Panc1 (cell line): ENCODE measurements at regions not wholly inside any gene's neighbourhood (a gene's known extent, or its start where the extent isn't known, plus 50 kb on each side); places are given as distances from the start of the nearest gene placed in this dataset.

Experiments used
- ATAC-seq: fragments of 200-7000 bp; cut with Tn5 transposase; 2 replicates; pipeline ENCODE4 v1.9.1; 2020; ENCODE audit warnings: mild to moderate bottlenecking, moderate library complexity
- BruUV-seq: library from RNA; stranded (reverse); fragments of 400-500 nt; replicated peaks from 2 replicates; lab custom pipeline; 2021; lab: Mats Ljungman, UMichigan
- CTCF ChIA-PET: fragments of 300-600 bp; sonication (Branson Sonifier 250); formaldehyde crosslinking; loops from one replicate; lab custom pipeline; 2022; ENCODE audit warnings: antibody characterized with exemption; lab: Charles Lee
- POLR2A ChIA-PET: fragments of 300-600 bp; sonication (Branson Sonifier 250); formaldehyde crosslinking; loops from one replicate; lab custom pipeline; 2022; ENCODE audit warnings: antibody characterized with exemption; lab: Charles Lee
- DNase-seq: peaks from one replicate; pipeline ENCODE4 v3.0.0-alpha.2; 2010; ENCODE audit warnings: low read depth, low spot score
- H3K27ac ChIP-seq: 2 replicates; pipeline ENCODE4 v1.5.1; 2011; ENCODE audit warnings: mild to moderate bottlenecking, low read length, inconsistent platforms
- H3K27me3 ChIP-seq: fragments of 200-500 bp; sonication (Bioruptor generic); 2 replicates; pipeline ENCODE4 v1.6.0; 2014; ENCODE audit warnings: low read length, inconsistent platforms; ENCODE audit not compliant: control insufficient read depth, insufficient read depth
- H3K36me3 ChIP-seq: fragments of 200-500 bp; sonication (Bioruptor generic); 2 replicates; pipeline ENCODE4 v1.5.1; 2014; ENCODE audit warnings: inconsistent platforms, mild to moderate bottlenecking, low read length, moderate library complexity; ENCODE audit not compliant: control insufficient read depth, insufficient read depth
- H3K4me1 ChIP-seq: 2 replicates; pipeline ENCODE4 v1.5.1; 2011; ENCODE audit warnings: inconsistent platforms, mild to moderate bottlenecking, low read length, moderate library complexity; ENCODE audit not compliant: control insufficient read depth, insufficient read depth
- H3K4me3 ChIP-seq, 2 experiments: 2 replicates each; pipeline ENCODE4 v1.5.1; 2011 to 2012; ENCODE audit warnings: low read depth in 2 of 2, low read length in 2 of 2, mild to moderate bottlenecking in 2 of 2, inconsistent platforms in 1 of 2, moderate library complexity in 1 of 2
- H3K9me3 ChIP-seq: fragments of 200-500 bp; sonication (Bioruptor generic); 2 replicates; pipeline ENCODE4 v1.5.1; 2014; ENCODE audit warnings: low read depth, mild to moderate bottlenecking, inconsistent platforms, low read length, moderate library complexity; ENCODE audit not compliant: control insufficient read depth, insufficient read depth
- POLR2AphosphoS5 ChIP-seq: IDR thresholded peaks from 2 replicates; pipeline ENCODE4 v1.6.1; 2012; ENCODE audit warnings: mild to moderate bottlenecking, low read depth, low read length, moderate library complexity
- SIN3A ChIP-seq: IDR thresholded peaks from 2 replicates; pipeline ENCODE4 v1.6.1; 2012; ENCODE audit warnings: low read depth, mild to moderate bottlenecking, low read length, moderate library complexity, borderline replicate concordance; ENCODE audit not compliant: insufficient read depth
- TCF7L2 ChIP-seq: IDR thresholded peaks from 2 replicates; pipeline ENCODE4 v1.6.1; 2011; ENCODE audit warnings: mild to moderate bottlenecking, low read depth, low read length, inconsistent platforms
- in situ Hi-C: cut with HindIII; loops from 2 replicates; pipeline ENCODE4 v1.10.0; 2016; ENCODE audit warnings: low sequenced_read_pairs, low pct_unique_long_range_greater_than_20kb
- intact Hi-C: fragments of 100-400 bp; cut with micrococcal nuclease; formaldehyde crosslinking; loops from one replicate; pipeline ENCODE4 v1.10.0; 2022; ENCODE audit not compliant: unreplicated experiment
- TF ChIP-seq, protein P1 (sequence below), 2 experiments: IDR thresholded peaks; 2 replicates each; pipeline ENCODE4 v1.6.1; 2011 to 2012; ENCODE audit warnings: low read depth in 2 of 2, control low read depth in 1 of 2, low read length in 1 of 2, mild to moderate bottlenecking in 1 of 2, moderate library complexity in 1 of 2; ENCODE audit not compliant: insufficient read depth in 1 of 2
- TF ChIP-seq, protein P2 (sequence below): fragments of 450-650 bp; IDR thresholded peaks from 2 replicates; pipeline ENCODE4 v1.5.1; 2017; ENCODE audit warnings: mild to moderate bottlenecking

DNA sequence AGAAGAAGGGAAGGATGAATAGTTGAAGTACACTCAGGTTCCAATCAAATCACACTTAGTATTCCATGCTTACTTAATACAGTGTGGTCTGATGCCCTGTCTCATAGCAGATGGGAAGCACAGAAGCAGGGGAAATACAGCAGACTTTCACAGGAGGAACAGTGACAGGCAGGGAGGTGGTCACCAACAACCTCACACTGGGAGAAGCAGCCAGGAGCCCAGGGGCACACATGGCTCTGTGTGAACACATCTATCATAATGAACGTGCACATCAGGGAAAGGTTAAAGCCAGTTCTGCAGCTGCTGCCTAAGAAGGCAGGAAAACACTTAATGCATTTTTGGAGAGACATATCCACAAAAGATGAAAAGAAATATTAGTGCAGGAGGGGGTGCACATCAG lies 312.3 kb downstream of the MED10 start:
- CTCF ChIA-PET = no interaction called here
- in situ Hi-C loops = no loop called here
- H3K9me3 ChIP-seq = no peaks in the 10 kb centered on the region

DNA sequence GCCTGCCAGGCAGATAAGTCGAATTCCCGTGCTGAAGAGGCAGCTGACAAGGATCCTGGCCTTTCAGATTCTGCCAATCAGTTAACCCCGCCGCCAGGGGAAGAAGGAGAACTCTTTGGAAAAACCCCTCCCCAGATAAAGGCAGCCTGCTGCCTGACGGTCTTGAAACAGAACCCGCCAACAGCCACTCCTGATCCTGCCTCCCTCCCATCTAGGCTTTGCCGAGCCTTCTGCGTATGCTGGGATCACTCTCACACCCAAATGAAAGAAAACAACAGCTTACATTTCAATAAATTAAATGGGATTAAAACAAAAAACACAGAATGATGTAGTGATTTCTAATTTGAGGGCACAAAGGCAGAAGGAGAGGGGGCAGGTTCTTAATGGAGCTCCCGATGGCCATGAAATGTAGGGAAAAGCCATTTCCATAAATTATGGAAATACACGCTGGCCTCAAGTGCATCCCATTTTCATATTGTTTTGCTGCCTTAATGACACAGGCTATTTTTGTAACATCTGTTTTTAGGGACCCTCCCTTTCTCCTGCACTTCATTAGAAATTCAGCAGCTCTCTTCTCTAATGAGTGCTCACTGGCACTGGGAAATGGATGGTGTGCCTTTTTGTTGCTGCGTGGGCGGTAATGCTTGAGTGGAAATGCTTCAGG lies 319.1 kb downstream of the MED10 start:
- in situ Hi-C loops = no loop called here
- CTCF ChIA-PET = no interaction called here
- BruUV-seq = no TSS peak

More for the DNA sequence above, 312.3 kb downstream of the MED10 start:
- TF ChIP-seq TCF7L2 = no peak
- no peak for TF ChIP-seq SIN3A
- TF ChIP-seq, protein P1, sequence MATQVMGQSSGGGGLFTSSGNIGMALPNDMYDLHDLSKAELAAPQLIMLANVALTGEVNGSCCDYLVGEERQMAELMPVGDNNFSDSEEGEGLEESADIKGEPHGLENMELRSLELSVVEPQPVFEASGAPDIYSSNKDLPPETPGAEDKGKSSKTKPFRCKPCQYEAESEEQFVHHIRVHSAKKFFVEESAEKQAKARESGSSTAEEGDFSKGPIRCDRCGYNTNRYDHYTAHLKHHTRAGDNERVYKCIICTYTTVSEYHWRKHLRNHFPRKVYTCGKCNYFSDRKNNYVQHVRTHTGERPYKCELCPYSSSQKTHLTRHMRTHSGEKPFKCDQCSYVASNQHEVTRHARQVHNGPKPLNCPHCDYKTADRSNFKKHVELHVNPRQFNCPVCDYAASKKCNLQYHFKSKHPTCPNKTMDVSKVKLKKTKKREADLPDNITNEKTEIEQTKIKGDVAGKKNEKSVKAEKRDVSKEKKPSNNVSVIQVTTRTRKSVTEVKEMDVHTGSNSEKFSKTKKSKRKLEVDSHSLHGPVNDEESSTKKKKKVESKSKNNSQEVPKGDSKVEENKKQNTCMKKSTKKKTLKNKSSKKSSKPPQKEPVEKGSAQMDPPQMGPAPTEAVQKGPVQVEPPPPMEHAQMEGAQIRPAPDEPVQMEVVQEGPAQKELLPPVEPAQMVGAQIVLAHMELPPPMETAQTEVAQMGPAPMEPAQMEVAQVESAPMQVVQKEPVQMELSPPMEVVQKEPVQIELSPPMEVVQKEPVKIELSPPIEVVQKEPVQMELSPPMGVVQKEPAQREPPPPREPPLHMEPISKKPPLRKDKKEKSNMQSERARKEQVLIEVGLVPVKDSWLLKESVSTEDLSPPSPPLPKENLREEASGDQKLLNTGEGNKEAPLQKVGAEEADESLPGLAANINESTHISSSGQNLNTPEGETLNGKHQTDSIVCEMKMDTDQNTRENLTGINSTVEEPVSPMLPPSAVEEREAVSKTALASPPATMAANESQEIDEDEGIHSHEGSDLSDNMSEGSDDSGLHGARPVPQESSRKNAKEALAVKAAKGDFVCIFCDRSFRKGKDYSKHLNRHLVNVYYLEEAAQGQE (IDR thresholded peaks at IDR 0.05; ENCODE audit: insufficient read depth in 1 of 2, low read depth in 2 of 2, low read length in 1 of 2) = no peak
- TF ChIP-seq POLR2AphosphoS5 = no peak
- TF ChIP-seq, protein P2, sequence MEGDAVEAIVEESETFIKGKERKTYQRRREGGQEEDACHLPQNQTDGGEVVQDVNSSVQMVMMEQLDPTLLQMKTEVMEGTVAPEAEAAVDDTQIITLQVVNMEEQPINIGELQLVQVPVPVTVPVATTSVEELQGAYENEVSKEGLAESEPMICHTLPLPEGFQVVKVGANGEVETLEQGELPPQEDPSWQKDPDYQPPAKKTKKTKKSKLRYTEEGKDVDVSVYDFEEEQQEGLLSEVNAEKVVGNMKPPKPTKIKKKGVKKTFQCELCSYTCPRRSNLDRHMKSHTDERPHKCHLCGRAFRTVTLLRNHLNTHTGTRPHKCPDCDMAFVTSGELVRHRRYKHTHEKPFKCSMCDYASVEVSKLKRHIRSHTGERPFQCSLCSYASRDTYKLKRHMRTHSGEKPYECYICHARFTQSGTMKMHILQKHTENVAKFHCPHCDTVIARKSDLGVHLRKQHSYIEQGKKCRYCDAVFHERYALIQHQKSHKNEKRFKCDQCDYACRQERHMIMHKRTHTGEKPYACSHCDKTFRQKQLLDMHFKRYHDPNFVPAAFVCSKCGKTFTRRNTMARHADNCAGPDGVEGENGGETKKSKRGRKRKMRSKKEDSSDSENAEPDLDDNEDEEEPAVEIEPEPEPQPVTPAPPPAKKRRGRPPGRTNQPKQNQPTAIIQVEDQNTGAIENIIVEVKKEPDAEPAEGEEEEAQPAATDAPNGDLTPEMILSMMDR = no peak
- intact Hi-C loops = no loop called here
- ATAC-seq (no peak), DNase-seq (no peak)
- H3K27me3 ChIP-seq = no peaks in the 10 kb centered on the region
- no peaks in the 10 kb centered on the region for H3K36me3 ChIP-seq
- no peak overlapping the region for H3K27ac ChIP-seq
- POLR2A ChIA-PET = no interaction called here
- H3K4me1 ChIP-seq = no peaks in the 10 kb centered on the region
- H3K4me3 ChIP-seq = no peak overlapping the region
- no TSS peak for BruUV-seq

More for the DNA sequence above, 319.1 kb downstream of the MED10 start:
- peaks cover 2% of the 10 kb centered on the region; the same call in 1 of the 2 replicates for H3K27me3 ChIP-seq
- POLR2A ChIA-PET = no interaction called here
- DNase-seq (no peak), ATAC-seq (no peak)
- H3K36me3 ChIP-seq = no peaks in the 10 kb centered on the region
- intact Hi-C loops = no loop called here
- H3K27ac ChIP-seq = no peak overlapping the region
- TF ChIP-seq, protein P2 = no peak
- TF ChIP-seq, protein P1 (IDR thresholded peaks at IDR 0.05; ENCODE audit: insufficient read depth in 1 of 2, low read depth in 2 of 2, low read length in 1 of 2) = no peak
- H3K4me3 ChIP-seq = no peak overlapping the region
- no peaks in the 10 kb centered on the region for H3K4me1 ChIP-seq
- no peaks in the 10 kb centered on the region for H3K9me3 ChIP-seq
